H1 (cell line): ENCODE measurements at regions not wholly inside any gene's neighbourhood (a gene's known extent, or its start where the extent isn't known, plus 50 kb on each side); places are given as distances from the start of the nearest gene placed in this dataset.

Experiments used
- CBX8 ChIP-seq: fragments of 300-800, 300-1000 bp; sonication (generic); IDR thresholded peaks from 2 replicates; pipeline ENCODE4 v1.7.1; 2016; ENCODE audit warnings: low read depth, low read length, borderline replicate concordance
- GABPA ChIP-seq: IDR thresholded peaks from 2 replicates; pipeline ENCODE4 v1.6.1; 2011; ENCODE audit warnings: mild to moderate bottlenecking, low read length, moderate library complexity, borderline replicate concordance; ENCODE audit not compliant: insufficient read depth
- POU5F1 ChIP-seq: IDR thresholded peaks from 2 replicates; pipeline ENCODE4 v1.6.1; 2011; ENCODE audit warnings: low read depth, mild to moderate bottlenecking, low read length, moderate library complexity
- RNF2 ChIP-seq: fragments of 200-900, 300-1000 bp; sonication (generic); IDR thresholded peaks from 2 replicates; pipeline ENCODE4 v1.7.1; 2016; ENCODE audit warnings: borderline replicate concordance, low read depth, mild to moderate bottlenecking, antibody characterized with exemption, low read length; ENCODE audit not compliant: poor library complexity, severe bottlenecking; ENCODE audit errors: missing control alignments
- RXRA ChIP-seq: IDR thresholded peaks from 2 replicates; pipeline ENCODE4 v1.6.1; 2011; ENCODE audit warnings: low read depth, mild to moderate bottlenecking, low read length, moderate library complexity; ENCODE audit not compliant: insufficient read depth
- SIN3A ChIP-seq, 2 experiments: IDR thresholded peaks in 1 of 2; conservative IDR thresholded peaks in 1 of 2; 2 replicates each; pipeline ENCODE4 v1.6.1; 2011 to 2012; ENCODE audit warnings: low read length in 2 of 2, improper control_type of control experiment in 1 of 2, low read depth in 1 of 2, mild to moderate bottlenecking in 1 of 2
- SIRT6 ChIP-seq: IDR thresholded peaks from one replicate; pipeline ENCODE4 v1.7.1; 2012; ENCODE audit warnings: low read length, inconsistent platforms
- SP4 ChIP-seq: IDR thresholded peaks from 2 replicates; pipeline ENCODE4 v1.6.1; 2012; ENCODE audit warnings: low read length, inconsistent platforms
- TAF1 ChIP-seq: IDR thresholded peaks from 2 replicates; pipeline ENCODE4 v1.6.1; 2011; ENCODE audit warnings: mild to moderate bottlenecking, low read depth, low read length
- TCF12 ChIP-seq: IDR thresholded peaks from 2 replicates; pipeline ENCODE4 v1.6.1; 2011; ENCODE audit warnings: low read depth, mild to moderate bottlenecking, low read length
- YY1 ChIP-seq: IDR thresholded peaks from 2 replicates; pipeline ENCODE4 v1.6.1; 2011; ENCODE audit warnings: low read depth, mild to moderate bottlenecking, low read length
- TF ChIP-seq, protein P1 (sequence below), 3 experiments: IDR thresholded peaks; 1 replicate in 2 of 3; 2 replicates in 1 of 3; pipeline versions ENCODE4 v1.5.1 to v1.6.1; 2011; ENCODE audit warnings: low read length in 3 of 3, mild to moderate bottlenecking in 3 of 3, inconsistent platforms in 2 of 3, low read depth in 1 of 3, moderate library complexity in 1 of 3; ENCODE audit not compliant: insufficient read depth in 1 of 3; ENCODE audit errors: control extremely low read depth in 1 of 3
- TF ChIP-seq, protein P2 (sequence below): IDR thresholded peaks from 2 replicates; pipeline ENCODE4 v1.6.1; 2012; ENCODE audit warnings: inconsistent platforms

DNA sequence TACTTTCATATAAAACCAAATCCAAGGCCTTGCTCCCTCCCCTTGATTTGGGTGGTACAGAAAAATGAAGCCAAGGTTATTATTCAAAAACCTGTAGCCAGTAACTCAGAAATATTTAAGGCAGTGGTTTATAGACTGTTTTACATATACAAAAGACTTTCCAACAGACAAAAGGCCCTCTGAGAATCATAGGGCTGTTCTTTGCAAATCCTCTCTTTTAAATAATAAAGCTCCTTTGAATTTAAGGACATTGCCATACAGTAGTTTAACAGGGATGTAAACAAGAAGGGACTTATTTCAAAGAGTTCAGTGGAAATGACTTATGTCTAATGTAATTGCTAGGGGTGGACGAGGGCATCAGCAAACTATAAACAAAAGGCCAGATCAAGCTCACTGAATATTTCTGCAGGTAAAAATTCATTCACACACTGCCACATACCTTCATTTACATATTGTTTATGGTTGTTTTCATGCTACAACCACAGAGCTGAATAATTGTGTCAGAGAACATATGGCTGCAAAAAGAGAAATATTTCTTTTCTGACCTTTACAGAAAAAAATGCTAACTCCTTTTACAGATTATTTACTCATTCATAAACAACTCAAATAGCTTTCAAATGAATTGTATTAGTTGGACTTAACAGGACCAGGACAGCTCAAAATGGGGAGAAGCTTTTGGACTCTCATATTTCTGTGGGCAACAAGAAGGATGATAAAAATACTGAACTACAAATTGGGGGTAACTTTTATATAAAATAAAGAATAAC lies 665.6 kb downstream of the SLITRK1 start:
- TF ChIP-seq, protein P1, sequence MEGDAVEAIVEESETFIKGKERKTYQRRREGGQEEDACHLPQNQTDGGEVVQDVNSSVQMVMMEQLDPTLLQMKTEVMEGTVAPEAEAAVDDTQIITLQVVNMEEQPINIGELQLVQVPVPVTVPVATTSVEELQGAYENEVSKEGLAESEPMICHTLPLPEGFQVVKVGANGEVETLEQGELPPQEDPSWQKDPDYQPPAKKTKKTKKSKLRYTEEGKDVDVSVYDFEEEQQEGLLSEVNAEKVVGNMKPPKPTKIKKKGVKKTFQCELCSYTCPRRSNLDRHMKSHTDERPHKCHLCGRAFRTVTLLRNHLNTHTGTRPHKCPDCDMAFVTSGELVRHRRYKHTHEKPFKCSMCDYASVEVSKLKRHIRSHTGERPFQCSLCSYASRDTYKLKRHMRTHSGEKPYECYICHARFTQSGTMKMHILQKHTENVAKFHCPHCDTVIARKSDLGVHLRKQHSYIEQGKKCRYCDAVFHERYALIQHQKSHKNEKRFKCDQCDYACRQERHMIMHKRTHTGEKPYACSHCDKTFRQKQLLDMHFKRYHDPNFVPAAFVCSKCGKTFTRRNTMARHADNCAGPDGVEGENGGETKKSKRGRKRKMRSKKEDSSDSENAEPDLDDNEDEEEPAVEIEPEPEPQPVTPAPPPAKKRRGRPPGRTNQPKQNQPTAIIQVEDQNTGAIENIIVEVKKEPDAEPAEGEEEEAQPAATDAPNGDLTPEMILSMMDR (IDR thresholded peaks at IDR 0.05; ENCODE audit: control extremely low read depth in 1 of 3, insufficient read depth in 1 of 3, low read depth in 1 of 3, low read length in 3 of 3) = no peak
- TF ChIP-seq RNF2 (no peak), YY1 (no peak), TAF1 (no peak), RXRA (no peak), SIRT6 (no peak), SIN3A (conservative IDR thresholded peaks at IDR 0.05 in 1 of 2, IDR thresholded peaks at IDR 0.05 in 1 of 2; ENCODE audit: low read depth in 1 of 2, low read length in 2 of 2) (no peak), POU5F1 (no peak), TCF12 (no peak), GABPA (no peak), CBX8 (no peak), SP4 (no peak)
- TF ChIP-seq, protein P2, sequence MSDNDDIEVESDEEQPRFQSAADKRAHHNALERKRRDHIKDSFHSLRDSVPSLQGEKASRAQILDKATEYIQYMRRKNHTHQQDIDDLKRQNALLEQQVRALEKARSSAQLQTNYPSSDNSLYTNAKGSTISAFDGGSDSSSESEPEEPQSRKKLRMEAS = no peak
